T-cell (primary cell): ENCODE measurements at regions not wholly inside any gene's neighbourhood (a gene's known extent, or its start where the extent isn't known, plus 50 kb on each side); places are given as distances from the start of the nearest gene placed in this dataset.

ENCODE experiments used
- ATAC-seq, 4 experiments: fragments of 200-7000 bp in 3 of 4; fragments of 150-1000 bp in 1 of 4; cut with Tn5 transposase; replicated peaks in 1 of 4; 1 replicate in 3 of 4; 2 replicates in 1 of 4; pipeline ENCODE4 v1.10.0; 2021; ENCODE audit warnings: moderate library complexity in 3 of 4, mild to moderate bottlenecking in 2 of 4, moderate number of reproducible peaks in 1 of 4
- CTCF ChIA-PET, 2 donors: fragments of 300-600 bp; sonication (Branson Sonifier 250); formaldehyde crosslinking; loops; one replicate each; lab custom pipeline; 2022; ENCODE audit warnings: antibody characterized with exemption in 2 of 2; lab: Charles Lee
- POLR2A ChIA-PET, 2 donors: fragments of 300-600 bp; sonication (Branson Sonifier 250); formaldehyde crosslinking; loops; one replicate each; lab custom pipeline; 2022; ENCODE audit warnings: antibody characterized with exemption in 2 of 2; lab: Charles Lee
- DNase-seq, 35 experiments: peaks; one replicate each; pipeline versions ENCODE4 v3.0.0 to v3.0.0-alpha.2; 2013 to 2023
- H3K27ac ChIP-seq: one replicate; pipeline ENCODE4 v1.5.1; 2013; ENCODE audit warnings: low read length
- H3K27me3 ChIP-seq, 2 experiments: replicated peaks in 1 of 2; 1 replicate in 1 of 2; 2 replicates in 1 of 2; pipeline versions ENCODE4 v1.6.1 to v1.7.0; 2013; ENCODE audit warnings: low read length in 1 of 2, mixed read lengths in 1 of 2; ENCODE audit not compliant: control insufficient read depth in 2 of 2, insufficient read depth in 2 of 2; ENCODE audit errors: extremely low read depth in 1 of 2
- H3K36me3 ChIP-seq, 2 donors: 1 replicate in 1 of 2; 2 replicates in 1 of 2; pipeline versions ENCODE4 v1.6.1 to v1.7.0; 2013; ENCODE audit warnings: low read length in 1 of 2; ENCODE audit not compliant: control insufficient read depth in 2 of 2, insufficient read depth in 1 of 2; ENCODE audit errors: extremely low read depth in 1 of 2
- H3K4me1 ChIP-seq, 2 experiments: 1 replicate in 1 of 2; 2 replicates in 1 of 2; pipeline versions ENCODE4 v1.6.1 to v1.7.0; 2013; ENCODE audit warnings: low read length in 2 of 2, mixed read lengths in 1 of 2; ENCODE audit not compliant: insufficient read depth in 2 of 2, control insufficient read depth in 1 of 2; ENCODE audit errors: extremely low read depth in 1 of 2
- H3K4me3 ChIP-seq, 2 donors: 1 replicate in 1 of 2; 2 replicates in 1 of 2; pipeline versions ENCODE4 v1.5.1 to v1.7.0; 2013; ENCODE audit warnings: mild to moderate bottlenecking in 2 of 2, low read length in 1 of 2, moderate library complexity in 1 of 2; ENCODE audit not compliant: control insufficient read depth in 1 of 2; ENCODE audit errors: extremely low read depth in 1 of 2
- H3K9me3 ChIP-seq: 2 replicates; pipeline ENCODE4 v1.7.0; 2013
- H3K27ac Mint-ChIP-seq, 2 donors: one replicate each; pipeline ENCODE4 v1.8.0; 2020 to 2021; ENCODE audit warnings: mild to moderate bottlenecking in 2 of 2, mixed read lengths in 2 of 2
- H3K27me3 Mint-ChIP-seq, 2 donors: one replicate each; pipeline ENCODE4 v1.8.0; 2021 to 2022; ENCODE audit warnings: mixed read lengths in 2 of 2
- H3K36me3 Mint-ChIP-seq: one replicate; pipeline ENCODE4 v1.8.0; 2021; ENCODE audit warnings: mixed read lengths
- H3K4me1 Mint-ChIP-seq, 3 donors: one replicate each; pipeline ENCODE4 v1.8.0; 2020 to 2022; ENCODE audit warnings: mixed read lengths in 3 of 3, mild to moderate bottlenecking in 1 of 3
- H3K4me3 Mint-ChIP-seq, 3 donors: one replicate each; pipeline ENCODE4 v1.8.0; 2020 to 2022; ENCODE audit warnings: mild to moderate bottlenecking in 3 of 3, mixed read lengths in 3 of 3, moderate library complexity in 3 of 3
- H3K9me3 Mint-ChIP-seq, 3 donors: one replicate each; pipeline ENCODE4 v1.8.0; 2020 to 2022; ENCODE audit warnings: mixed read lengths in 3 of 3
- WGBS: methylation state at CpG from one replicate; pipeline ENCODE4 v1.1.5; 2013; ENCODE audit warnings: missing lambda C conversion rate; ENCODE audit not compliant: insufficient coverage; 5-methylcytosine and 5-hydroxymethylcytosine counted together

- Mint-ChIP-seq H3K27me3 (no peaks in the 10 kb centered on the region), H3K27ac (no peak overlapping the region), H3K36me3 (no peaks in the 10 kb centered on the region), H3K4me3 (no peak overlapping the region), H3K4me1 (no peaks in the 10 kb centered on the region), H3K9me3 (peaks cover 15 to 30% (median 20%) of the 10 kb centered on the region in 3 donors)
- H3K36me3 ChIP-seq, result no peaks in the 10 kb centered on the region
- no peak overlapping the region for H3K4me3 ChIP-seq
- H3K27me3 ChIP-seq, result no peaks in the 10 kb centered on the region
- no peak overlapping the region for H3K27ac ChIP-seq
- DNase-seq (no peak), ATAC-seq (no peak)
- no peaks in the 10 kb centered on the region for H3K9me3 ChIP-seq
- CTCF ChIA-PET, result no interaction called here
- no CpG with 5 or more reads among the region's 2 CpGs for WGBS
- no peaks in the 10 kb centered on the region for H3K4me1 ChIP-seq
- POLR2A ChIA-PET, result no interaction called here
These were observed 1065.8 kb upstream of the EYS start for GRCh38 chr6:66772800-66773199.

DNA sequence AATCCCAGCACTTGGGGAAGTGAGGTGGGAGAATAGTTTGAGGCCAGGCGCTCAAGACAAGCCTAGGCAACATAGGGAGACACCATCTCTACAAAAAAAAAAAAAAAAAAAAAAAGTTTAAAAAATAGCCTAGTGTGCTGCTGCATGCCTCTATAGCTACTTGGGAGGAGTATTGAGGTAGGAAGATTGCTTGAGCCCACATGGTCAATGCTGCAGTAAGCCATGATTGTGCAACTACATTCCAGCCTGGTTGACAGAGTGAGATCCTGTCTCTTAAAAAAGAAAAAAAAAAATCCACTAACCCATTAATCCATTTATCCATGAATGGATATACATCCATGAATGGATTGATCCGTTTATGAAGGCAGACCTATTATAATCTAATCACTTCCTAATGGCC, 1064.6 kb upstream of the EYS start:
- H3K27ac ChIP-seq, result no peak overlapping the region
- no peaks in the 10 kb centered on the region for H3K27me3 Mint-ChIP-seq
- no peaks in the 10 kb centered on the region for H3K36me3 Mint-ChIP-seq
- no peaks in the 10 kb centered on the region for H3K4me1 ChIP-seq
- no peaks in the 10 kb centered on the region for H3K27me3 ChIP-seq
- H3K4me3 ChIP-seq, result no peak overlapping the region
- ATAC-seq (no peak), DNase-seq (no peak)
- H3K9me3 ChIP-seq, result no peaks in the 10 kb centered on the region
- CTCF ChIA-PET, result no interaction called here
- no peaks in the 10 kb centered on the region for H3K36me3 ChIP-seq
- no peak overlapping the region for H3K4me3 Mint-ChIP-seq
- no CpG with 5 or more reads among the region's 2 CpGs for WGBS
- peaks cover 13 to 28% (median 17%) of the 10 kb centered on the region in 3 donors for H3K9me3 Mint-ChIP-seq
- H3K27ac Mint-ChIP-seq, result no peak overlapping the region
- H3K4me1 Mint-ChIP-seq, result no peaks in the 10 kb centered on the region
- POLR2A ChIA-PET, result no interaction called here

DNA sequence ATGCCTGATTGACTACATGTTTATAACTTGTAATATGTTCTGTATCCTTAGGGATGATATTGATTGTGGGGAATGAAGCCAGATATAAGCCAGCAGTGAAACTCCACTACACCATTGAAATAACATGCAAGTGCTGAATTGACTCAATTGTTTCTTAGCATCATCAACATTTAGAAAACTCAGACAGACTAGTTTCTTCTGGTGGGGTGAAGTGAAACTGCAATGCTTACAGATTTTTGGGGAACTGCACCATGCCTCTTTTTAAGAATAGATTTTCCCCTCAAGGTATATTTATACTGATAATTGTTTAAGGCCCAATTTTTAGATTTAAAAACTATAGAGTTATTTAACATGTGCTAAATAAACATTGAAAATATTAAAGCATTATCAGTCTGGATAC, 1044.6 kb upstream of the EYS start:
- H3K36me3 ChIP-seq, result no peaks in the 10 kb centered on the region
- H3K27me3 ChIP-seq, result no peaks in the 10 kb centered on the region
- no peak for ATAC-seq
- no peak overlapping the region for H3K4me3 ChIP-seq
- no peak overlapping the region for H3K4me3 Mint-ChIP-seq
- H3K27me3 Mint-ChIP-seq, result no peaks in the 10 kb centered on the region
- no peak overlapping the region for H3K27ac ChIP-seq
- H3K9me3 Mint-ChIP-seq, result peaks cover 0 to 11% (median 7%) of the 10 kb centered on the region in 3 donors
- CTCF ChIA-PET, result no interaction called here
- no peaks in the 10 kb centered on the region for H3K4me1 ChIP-seq
- H3K9me3 ChIP-seq, result no peaks in the 10 kb centered on the region
- H3K4me1 Mint-ChIP-seq, result no peaks in the 10 kb centered on the region
- no peak for DNase-seq
- H3K36me3 Mint-ChIP-seq, result no peaks in the 10 kb centered on the region
- POLR2A ChIA-PET, result no interaction called here
- H3K27ac Mint-ChIP-seq, result no peak overlapping the region

GRCh38 chr6:66740346-66740745, 1033.3 kb upstream of the EYS start:
- CTCF ChIA-PET, result interaction anchor here in 1 of 2 donors (0.6 kb wide), 1 partner anchor 1541 kb away, joined by 4 read pairs; no protein-coding TSS in a partner anchor
- peaks cover 2 to 11% (median 8%) of the 10 kb centered on the region in 3 donors for H3K9me3 Mint-ChIP-seq
- H3K36me3 ChIP-seq, result no peaks in the 10 kb centered on the region
- no peak overlapping the region for H3K4me3 ChIP-seq
- H3K27ac ChIP-seq, result no peak overlapping the region
- ATAC-seq (no peak), DNase-seq (no peak)
- no peaks in the 10 kb centered on the region for H3K27me3 ChIP-seq
- no peak overlapping the region for H3K4me3 Mint-ChIP-seq
- no peaks in the 10 kb centered on the region for H3K36me3 Mint-ChIP-seq
- H3K9me3 ChIP-seq, result no peaks in the 10 kb centered on the region
- no peaks in the 10 kb centered on the region for H3K4me1 ChIP-seq
- POLR2A ChIA-PET, result no interaction called here
- WGBS, result 43% methylated on average over 1 of the region's 1 CpG
- H3K4me1 Mint-ChIP-seq, result no peaks in the 10 kb centered on the region
- H3K27ac Mint-ChIP-seq, result no peak overlapping the region
- H3K27me3 Mint-ChIP-seq, result no peaks in the 10 kb centered on the region

GRCh38 chr6:66735106-66735890, 1028.3 kb upstream of the EYS start:
- Histone ChIP-seq H3K27ac (no peak overlapping the region), H3K27me3 (no peaks in the 10 kb centered on the region), H3K4me3 (no peak overlapping the region), H3K9me3 (no peaks in the 10 kb centered on the region), H3K36me3 (no peaks in the 10 kb centered on the region), H3K4me1 (no peaks in the 10 kb centered on the region)
- Mint-ChIP-seq H3K27me3 (no peaks in the 10 kb centered on the region), H3K9me3 (peaks cover 6 to 24% (median 13%) of the 10 kb centered on the region in 3 donors), H3K4me3 (no peak overlapping the region), H3K36me3 (no peaks in the 10 kb centered on the region), H3K27ac (no peak overlapping the region), H3K4me1 (no peaks in the 10 kb centered on the region)
- DNase-seq (no peak), ATAC-seq (no peak)
- WGBS, result no CpG with 5 or more reads among the region's 5 CpGs
- ChIA-PET POLR2A (no interaction called here), CTCF (no interaction called here)

GRCh38 chr6:66731310-66731709, 1024.3 kb upstream of the EYS start:
- Histone ChIP-seq H3K36me3 (no peaks in the 10 kb centered on the region), H3K4me1 (no peaks in the 10 kb centered on the region), H3K27ac (no peak overlapping the region), H3K9me3 (no peaks in the 10 kb centered on the region), H3K4me3 (no peak overlapping the region), H3K27me3 (no peaks in the 10 kb centered on the region)
- Mint-ChIP-seq H3K4me1 (no peaks in the 10 kb centered on the region), H3K27me3 (no peaks in the 10 kb centered on the region), H3K27ac (no peak overlapping the region), H3K36me3 (no peaks in the 10 kb centered on the region), H3K4me3 (no peak overlapping the region), H3K9me3 (peaks cover 8 to 34% (median 16%) of the 10 kb centered on the region in 3 donors)
- POLR2A ChIA-PET, result no interaction called here
- no CpG with 5 or more reads among the region's 1 CpG for WGBS
- CTCF ChIA-PET, result no interaction called here
- ATAC-seq (no peak), DNase-seq (no peak)
